ENCODE measurements at regions not wholly inside any gene's neighbourhood (a gene's known extent, or its start where the extent isn't known, plus 50 kb on each side); places are given as distances from the start of the nearest gene placed in this dataset.

DNA sequence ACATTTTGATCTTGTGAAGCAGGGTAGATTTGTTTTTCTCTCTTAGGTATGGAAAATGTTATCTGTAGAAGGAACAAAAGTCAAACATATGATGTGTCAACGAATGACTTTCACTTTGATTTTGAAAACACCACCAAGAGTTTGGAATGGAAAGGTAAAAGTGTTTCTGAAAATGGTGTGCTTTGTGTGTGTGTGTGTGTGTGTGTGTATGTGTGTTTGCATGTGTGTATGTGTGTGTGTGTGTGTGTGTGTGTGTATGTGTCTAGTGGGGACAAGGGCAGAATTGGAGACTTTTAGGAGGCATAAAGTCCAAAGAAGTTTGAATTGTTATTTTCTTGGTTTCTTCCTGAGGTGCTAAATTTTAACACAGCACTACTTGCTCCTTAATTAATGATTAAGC, 115.4 kb upstream of the PRKCQ start:
- Histone ChIP-seq H3K9me3 (ENCODE audit: low read depth, low read length) (no peaks in the 10 kb centered on the region), H3K36me3 (ENCODE audit: insufficient read depth, low read length) (no peaks in the 10 kb centered on the region), H3K27me3 (ENCODE audit: insufficient read depth, low read length) (no peaks in the 10 kb centered on the region), H3K27ac (ENCODE audit: low read depth, low read length) (no peak overlapping the region), H3K4me1 (ENCODE audit: insufficient read depth, low read length) (no peaks in the 10 kb centered on the region), H4K20me1 (ENCODE audit: insufficient read depth, low read length) (no peaks in the 10 kb centered on the region), H3K4me2 (ENCODE audit: insufficient read depth, low read length) (no peak overlapping the region), H2AFZ (ENCODE audit: low read length) (no peak overlapping the region), H3K79me2 (ENCODE audit: insufficient read depth, low read length) (no peaks in the 10 kb centered on the region), H3K4me3 (ENCODE audit: insufficient read depth, low read length) (no peak overlapping the region)
- TF ChIP-seq, protein P1, sequence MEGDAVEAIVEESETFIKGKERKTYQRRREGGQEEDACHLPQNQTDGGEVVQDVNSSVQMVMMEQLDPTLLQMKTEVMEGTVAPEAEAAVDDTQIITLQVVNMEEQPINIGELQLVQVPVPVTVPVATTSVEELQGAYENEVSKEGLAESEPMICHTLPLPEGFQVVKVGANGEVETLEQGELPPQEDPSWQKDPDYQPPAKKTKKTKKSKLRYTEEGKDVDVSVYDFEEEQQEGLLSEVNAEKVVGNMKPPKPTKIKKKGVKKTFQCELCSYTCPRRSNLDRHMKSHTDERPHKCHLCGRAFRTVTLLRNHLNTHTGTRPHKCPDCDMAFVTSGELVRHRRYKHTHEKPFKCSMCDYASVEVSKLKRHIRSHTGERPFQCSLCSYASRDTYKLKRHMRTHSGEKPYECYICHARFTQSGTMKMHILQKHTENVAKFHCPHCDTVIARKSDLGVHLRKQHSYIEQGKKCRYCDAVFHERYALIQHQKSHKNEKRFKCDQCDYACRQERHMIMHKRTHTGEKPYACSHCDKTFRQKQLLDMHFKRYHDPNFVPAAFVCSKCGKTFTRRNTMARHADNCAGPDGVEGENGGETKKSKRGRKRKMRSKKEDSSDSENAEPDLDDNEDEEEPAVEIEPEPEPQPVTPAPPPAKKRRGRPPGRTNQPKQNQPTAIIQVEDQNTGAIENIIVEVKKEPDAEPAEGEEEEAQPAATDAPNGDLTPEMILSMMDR (IDR thresholded peaks at IDR 0.05; ENCODE audit: extremely low read depth, low read depth, low read length), result no peak
- DNase-seq (ENCODE audit: insufficient read length, low spot score, missing footprints), result no peak

DNA sequence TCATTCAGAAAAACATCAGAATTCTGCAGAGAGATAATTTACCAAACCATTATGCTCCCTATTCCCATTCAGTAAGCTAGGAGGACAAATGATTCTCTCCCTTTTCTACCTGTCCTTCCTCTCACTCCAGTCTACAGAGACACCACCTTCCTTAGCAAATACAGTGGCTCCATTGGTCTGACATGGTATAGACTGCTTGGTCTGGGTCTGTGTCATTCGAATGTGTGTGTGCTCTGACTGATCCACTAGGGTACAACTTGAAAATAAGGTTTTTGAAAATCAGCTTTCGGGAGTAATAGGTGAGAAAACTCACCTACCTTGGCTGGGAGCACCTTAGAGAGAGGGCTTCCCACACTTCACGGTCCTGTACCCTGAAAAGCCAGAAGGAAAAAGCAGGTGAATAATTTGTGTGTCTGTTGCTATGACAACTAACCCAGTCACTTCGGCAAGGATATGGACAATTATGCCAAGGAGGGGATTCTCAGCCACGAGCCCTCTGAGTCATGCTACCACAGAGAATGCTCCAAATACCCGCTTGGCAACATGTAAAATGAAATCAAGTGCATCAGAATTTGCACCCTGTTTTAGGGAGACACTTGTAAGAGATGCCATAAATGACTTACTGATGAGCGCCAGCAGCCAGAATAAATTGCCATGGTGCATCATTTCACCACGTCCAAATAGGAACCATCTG, 114.5 kb upstream of the PRKCQ start:
- TF ChIP-seq, protein P1 (IDR thresholded peaks at IDR 0.05; ENCODE audit: extremely low read depth, low read depth, low read length), result no peak
- Histone ChIP-seq H3K4me2 (ENCODE audit: insufficient read depth, low read length) (no peak overlapping the region), H3K9me3 (ENCODE audit: low read depth, low read length) (no peaks in the 10 kb centered on the region), H3K27ac (ENCODE audit: low read depth, low read length) (no peak overlapping the region), H3K36me3 (ENCODE audit: insufficient read depth, low read length) (no peaks in the 10 kb centered on the region), H2AFZ (ENCODE audit: low read length) (no peak overlapping the region), H3K79me2 (ENCODE audit: insufficient read depth, low read length) (no peaks in the 10 kb centered on the region), H3K4me3 (ENCODE audit: insufficient read depth, low read length) (no peak overlapping the region), H4K20me1 (ENCODE audit: insufficient read depth, low read length) (no peaks in the 10 kb centered on the region), H3K4me1 (ENCODE audit: insufficient read depth, low read length) (no peaks in the 10 kb centered on the region), H3K27me3 (ENCODE audit: insufficient read depth, low read length) (no peaks in the 10 kb centered on the region)
- DNase-seq (ENCODE audit: insufficient read length, low spot score, missing footprints), result no peak

DNA sequence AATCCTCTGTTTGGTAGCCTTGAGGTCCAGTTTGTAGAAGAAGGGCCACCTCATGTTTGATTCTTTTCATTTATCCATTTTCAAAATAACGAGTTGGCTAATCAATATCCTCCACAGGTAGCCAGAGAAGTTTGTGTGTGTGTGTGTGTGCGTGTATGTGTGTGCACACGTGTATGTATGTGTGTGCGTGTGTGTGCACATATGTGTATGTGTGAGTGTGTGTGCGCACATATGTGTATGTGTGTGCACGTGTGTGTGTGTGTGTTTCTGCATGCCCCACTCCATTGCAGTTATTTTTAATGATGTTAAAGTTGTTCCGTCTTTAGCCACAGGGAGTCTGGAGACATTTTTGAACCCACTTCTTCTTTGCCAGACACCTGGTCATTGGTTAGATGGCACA, 112.8 kb upstream of the PRKCQ start:
- H3K27me3 ChIP-seq (ENCODE audit: insufficient read depth, low read length), result no peaks in the 10 kb centered on the region
- H3K79me2 ChIP-seq (ENCODE audit: insufficient read depth, low read length), result no peaks in the 10 kb centered on the region
- no peak overlapping the region for H3K4me3 ChIP-seq (ENCODE audit: insufficient read depth, low read length)
- H3K27ac ChIP-seq (ENCODE audit: low read depth, low read length), result no peak overlapping the region
- no peaks in the 10 kb centered on the region for H3K36me3 ChIP-seq (ENCODE audit: insufficient read depth, low read length)
- DNase-seq (ENCODE audit: insufficient read length, low spot score, missing footprints), result no peak
- H4K20me1 ChIP-seq (ENCODE audit: insufficient read depth, low read length), result no peaks in the 10 kb centered on the region
- H3K4me1 ChIP-seq (ENCODE audit: insufficient read depth, low read length), result no peaks in the 10 kb centered on the region
- H2AFZ ChIP-seq (ENCODE audit: low read length), result no peak overlapping the region
- TF ChIP-seq, protein P1 (IDR thresholded peaks at IDR 0.05; ENCODE audit: extremely low read depth, low read depth, low read length), result no peak
- no peaks in the 10 kb centered on the region for H3K9me3 ChIP-seq (ENCODE audit: low read depth, low read length)
- no peak overlapping the region for H3K4me2 ChIP-seq (ENCODE audit: insufficient read depth, low read length)

DNA sequence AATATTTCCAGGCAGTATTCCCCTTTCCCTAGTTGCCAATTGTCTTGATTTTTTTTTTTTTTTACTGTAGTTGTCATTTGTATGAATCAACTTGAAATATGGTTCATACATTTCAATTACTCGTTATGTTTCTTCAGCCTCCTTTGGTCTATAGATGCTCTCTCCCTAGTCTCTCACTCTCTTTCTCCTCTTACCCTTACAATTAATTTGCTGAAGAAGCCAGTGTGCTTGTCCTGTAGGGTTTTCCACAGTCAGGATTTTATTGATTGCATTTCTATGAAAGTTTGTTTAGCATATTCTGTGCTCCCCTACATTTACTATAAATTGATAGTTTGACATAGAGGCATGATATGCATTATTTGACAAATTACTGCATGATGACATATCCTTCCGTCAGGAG, 112.0 kb upstream of the PRKCQ start:
- Histone ChIP-seq H4K20me1 (ENCODE audit: insufficient read depth, low read length) (no peaks in the 10 kb centered on the region), H3K27me3 (ENCODE audit: insufficient read depth, low read length) (no peaks in the 10 kb centered on the region), H3K27ac (ENCODE audit: low read depth, low read length) (no peak overlapping the region), H2AFZ (ENCODE audit: low read length) (no peak overlapping the region), H3K4me1 (ENCODE audit: insufficient read depth, low read length) (no peaks in the 10 kb centered on the region), H3K4me2 (ENCODE audit: insufficient read depth, low read length) (no peak overlapping the region), H3K79me2 (ENCODE audit: insufficient read depth, low read length) (no peaks in the 10 kb centered on the region), H3K9me3 (ENCODE audit: low read depth, low read length) (no peaks in the 10 kb centered on the region), H3K4me3 (ENCODE audit: insufficient read depth, low read length) (no peak overlapping the region), H3K36me3 (ENCODE audit: insufficient read depth, low read length) (no peaks in the 10 kb centered on the region)
- no peak for DNase-seq (ENCODE audit: insufficient read length, low spot score, missing footprints)
- TF ChIP-seq, protein P1 (IDR thresholded peaks at IDR 0.05; ENCODE audit: extremely low read depth, low read depth, low read length), result no peak

All from osteoblast (primary cell).